ENCODE measurements at regions not wholly inside any gene's neighbourhood (a gene's known extent, or its start where the extent isn't known, plus 50 kb on each side); places are given as distances from the start of the nearest gene placed in this dataset.

GRCh38 chr20:2203436-2203835 lies 92.4 kb upstream of the TGM3 start:
- ChIA-PET POLR2A (no interaction called here), CTCF (no interaction called here)
- no peak for TF ChIP-seq CTCF (IDR thresholded peaks at IDR 0.05; ENCODE audit: insufficient read depth, low read length, missing control alignments)
- DNase-seq (ENCODE audit: low read depth, low spot score): no peak
- H3K4me3 ChIP-seq (ENCODE audit: low read depth, low read length): no peak overlapping the region

GRCh38 chr20:2204021-2204420 lies 91.8 kb upstream of the TGM3 start:
- ChIA-PET CTCF (interaction anchor here (1.2 kb wide), 1 partner anchor 13 kb away, joined by 3 read pairs; no protein-coding TSS in a partner anchor), POLR2A (no interaction called here)
- H3K4me3 ChIP-seq (ENCODE audit: low read depth, low read length): no peak overlapping the region
- no peak for DNase-seq (ENCODE audit: low read depth, low spot score)
- no peak for TF ChIP-seq CTCF (IDR thresholded peaks at IDR 0.05; ENCODE audit: insufficient read depth, low read length, missing control alignments)

GRCh38 chr20:2206957-2207769 lies 88.6 kb upstream of the TGM3 start:
- H3K4me3 ChIP-seq (ENCODE audit: low read depth, low read length): peak overlapping the region; percentile 62
- CTCF ChIA-PET: interaction anchor here (0.6 to 7.5 kb wide), 64 partner anchors 10 to 443 kb away, joined by 3 to 191 read pairs (median 4); partner anchors contain the start of gene STK35
- no peak for DNase-seq (ENCODE audit: low read depth, low spot score)
- peak; percentile 97 for TF ChIP-seq CTCF (IDR thresholded peaks at IDR 0.05; ENCODE audit: insufficient read depth, low read length, missing control alignments)
- POLR2A ChIA-PET: interaction anchor here (0.9 to 1.0 kb wide), 2 partner anchors 30 to 108 kb away, joined by 3 to 6 read pairs; no protein-coding TSS in a partner anchor

GRCh38 chr20:2207770-2208097 lies 88.1 kb upstream of the TGM3 start:
- ChIA-PET POLR2A (interaction anchor here (0.6 to 1.0 kb wide), 3 partner anchors 29 to 288 kb away, joined by 3 to 6 read pairs (median 3); no protein-coding TSS in a partner anchor), CTCF (interaction anchor here (0.6 to 7.5 kb wide), 64 partner anchors 10 to 444 kb away, joined by 3 to 191 read pairs (median 4); partner anchors contain the start of gene STK35)
- DNase-seq (ENCODE audit: low read depth, low spot score): no peak
- peak overlapping the region; percentile 62 for H3K4me3 ChIP-seq (ENCODE audit: low read depth, low read length)
- no peak for TF ChIP-seq CTCF (IDR thresholded peaks at IDR 0.05; ENCODE audit: insufficient read depth, low read length, missing control alignments)

GRCh38 chr20:2208897-2209296 lies 86.9 kb upstream of the TGM3 start:
- POLR2A ChIA-PET: no interaction called here
- CTCF ChIA-PET: interaction anchor here (0.8 to 7.5 kb wide), 19 partner anchors 9 to 259 kb away, joined by 3 to 191 read pairs (median 12); no protein-coding TSS in a partner anchor
- no peak for TF ChIP-seq CTCF (IDR thresholded peaks at IDR 0.05; ENCODE audit: insufficient read depth, low read length, missing control alignments)

More at GRCh38 chr20:2208897-2209296, 86.9 kb upstream of the TGM3 start:
- no peak overlapping the region for H3K4me3 ChIP-seq (ENCODE audit: low read depth, low read length)
- DNase-seq (ENCODE audit: low read depth, low spot score): no peak

All from AG04449 (cell line).